K562 (cell line): ENCODE measurements at regions not wholly inside any gene's neighbourhood (a gene's known extent, or its start where the extent isn't known, plus 50 kb on each side); places are given as distances from the start of the nearest gene placed in this dataset.

Source experiments
- FOXP4 ChIP-seq: sonication (generic); formaldehyde crosslinking; IDR thresholded peaks from 2 replicates; pipeline ENCODE4 v1.8.0; 2022; ENCODE audit warnings: mild to moderate bottlenecking, missing genetic modification reagents, borderline replicate concordance
- MCM7 ChIP-seq, 2 experiments: fragments of 450-650 bp; IDR thresholded peaks; 2 replicates each; pipeline ENCODE4 v1.6.1; 2016 to 2018
- MTA2 ChIP-seq: fragments of 450-650 bp; IDR thresholded peaks from 2 replicates; pipeline ENCODE4 v1.6.1; 2016; ENCODE audit warnings: low read depth
- NFIX ChIP-seq: fragments of 250-450 bp; sonication (Bioruptor Pico); IDR thresholded peaks from 2 replicates; pipeline ENCODE4 v1.4.0; 2020; ENCODE audit warnings: low read depth, mild to moderate bottlenecking, moderate library complexity
- NFRKB ChIP-seq: fragments of 450-650 bp; IDR thresholded peaks from 2 replicates; pipeline ENCODE4 v1.6.1; 2016; ENCODE audit warnings: low read depth
- POLR2A ChIP-seq: fragments of 450-650 bp; conservative IDR thresholded peaks from 2 replicates; pipeline ENCODE4 v1.6.1; 2016
- SMAD1 ChIP-seq: fragments of 150-350 bp; IDR thresholded peaks from 2 replicates; pipeline ENCODE4 v1.6.1; 2014; ENCODE audit warnings: low read length, low read depth; ENCODE audit not compliant: partially characterized antibody
- SP1 ChIP-seq: sonication (generic); formaldehyde crosslinking; IDR thresholded peaks from 2 replicates; pipeline ENCODE4 v1.8.1; 2022; ENCODE audit warnings: mild to moderate bottlenecking, missing genetic modification reagents
- YY1 ChIP-seq, 3 experiments: IDR thresholded peaks; 2 replicates each; pipeline ENCODE4 v1.6.1; 2011; ENCODE audit warnings: low read length in 2 of 3, mild to moderate bottlenecking in 2 of 3, moderate library complexity in 2 of 3, borderline replicate concordance in 1 of 3, control low read depth in 1 of 3, low read depth in 1 of 3; ENCODE audit not compliant: insufficient read depth in 3 of 3, insufficient replicate concordance in 2 of 3, control insufficient read depth in 1 of 3, insufficient read length in 1 of 3; ENCODE audit errors: extremely low read depth in 1 of 3
- ZNF274 ChIP-seq: IDR thresholded peaks from 2 replicates; pipeline ENCODE4 v1.6.1; 2011; ENCODE audit warnings: low read depth, mild to moderate bottlenecking, low read length, moderate library complexity, borderline replicate concordance
- TF ChIP-seq, protein P1 (sequence below): sonication (generic); formaldehyde crosslinking; IDR thresholded peaks from 2 replicates; pipeline ENCODE4 v1.5.0; 2020; ENCODE audit warnings: missing genetic modification reagents
- TF ChIP-seq, protein P2 (sequence below), 2 experiments: fragments of 450-650 bp in 1 of 2; sonication (generic) in 1 of 2; formaldehyde crosslinking; conservative IDR thresholded peaks; 2 replicates each; pipeline versions ENCODE4 v1.4.0 to v1.8.1; 2020 to 2022; ENCODE audit warnings: mild to moderate bottlenecking in 1 of 2, missing genetic modification reagents in 1 of 2
- TF ChIP-seq, protein P3 (sequence below), 3 experiments: IDR thresholded peaks in 2 of 3; conservative IDR thresholded peaks in 1 of 3; 2 replicates each; pipeline ENCODE4 v1.5.1; 2011 to 2012; ENCODE audit warnings: low read length in 3 of 3, mild to moderate bottlenecking in 3 of 3, control low read depth in 2 of 3, improper control_type of control experiment in 1 of 3, inconsistent platforms in 1 of 3, low read depth in 1 of 3, mixed read lengths in 1 of 3, moderate library complexity in 1 of 3; ENCODE audit not compliant: insufficient read depth in 2 of 3

DNA sequence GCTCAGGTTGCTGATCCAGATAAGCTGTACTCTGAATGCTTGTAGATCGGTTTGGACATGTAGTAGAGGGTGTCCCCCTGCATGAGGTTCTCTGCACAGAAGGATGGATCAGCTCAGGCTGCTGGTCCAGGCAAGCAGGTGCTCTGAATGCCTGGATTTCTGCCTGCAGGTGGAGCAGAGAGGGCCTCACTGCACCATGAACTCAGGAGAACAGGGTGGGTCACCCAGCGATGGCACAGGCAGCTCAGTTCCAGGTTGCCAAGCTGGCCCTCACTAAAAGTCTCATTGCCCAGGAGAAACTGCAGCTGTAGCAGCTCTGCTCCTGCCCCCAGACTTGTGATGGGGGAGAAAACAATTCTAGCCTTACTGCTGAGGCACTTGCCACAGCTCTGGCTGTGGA, 491.8 kb downstream of the XIRP2 start:
- TF ChIP-seq, protein P1, sequence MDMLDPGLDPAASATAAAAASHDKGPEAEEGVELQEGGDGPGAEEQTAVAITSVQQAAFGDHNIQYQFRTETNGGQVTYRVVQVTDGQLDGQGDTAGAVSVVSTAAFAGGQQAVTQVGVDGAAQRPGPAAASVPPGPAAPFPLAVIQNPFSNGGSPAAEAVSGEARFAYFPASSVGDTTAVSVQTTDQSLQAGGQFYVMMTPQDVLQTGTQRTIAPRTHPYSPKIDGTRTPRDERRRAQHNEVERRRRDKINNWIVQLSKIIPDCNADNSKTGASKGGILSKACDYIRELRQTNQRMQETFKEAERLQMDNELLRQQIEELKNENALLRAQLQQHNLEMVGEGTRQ (CRISPR knock-in tag) = no peak
- TF ChIP-seq, protein P2, sequence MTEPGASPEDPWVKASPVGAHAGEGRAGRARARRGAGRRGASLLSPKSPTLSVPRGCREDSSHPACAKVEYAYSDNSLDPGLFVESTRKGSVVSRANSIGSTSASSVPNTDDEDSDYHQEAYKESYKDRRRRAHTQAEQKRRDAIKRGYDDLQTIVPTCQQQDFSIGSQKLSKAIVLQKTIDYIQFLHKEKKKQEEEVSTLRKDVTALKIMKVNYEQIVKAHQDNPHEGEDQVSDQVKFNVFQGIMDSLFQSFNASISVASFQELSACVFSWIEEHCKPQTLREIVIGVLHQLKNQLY (CRISPR knock-in tag; conservative IDR thresholded peaks at IDR 0.05) = no peak
- TF ChIP-seq FOXP4 (CRISPR knock-in tag) (no peak), SMAD1 (no peak), MCM7 (IDR thresholded peaks at IDR 0.05) (no peak), SP1 (no peak), MTA2 (no peak), POLR2A (no peak), NFIX (CRISPR knock-in tag) (no peak), YY1 (IDR thresholded peaks at IDR 0.05; ENCODE audit: borderline replicate concordance in 1 of 3, control insufficient read depth in 1 of 3, extremely low read depth in 1 of 3, insufficient read depth in 3 of 3, insufficient read length in 1 of 3, insufficient replicate concordance in 2 of 3, low read depth in 1 of 3, low read length in 2 of 3) (no peak), NFRKB (no peak), ZNF274 (no peak)
- TF ChIP-seq, protein P3, sequence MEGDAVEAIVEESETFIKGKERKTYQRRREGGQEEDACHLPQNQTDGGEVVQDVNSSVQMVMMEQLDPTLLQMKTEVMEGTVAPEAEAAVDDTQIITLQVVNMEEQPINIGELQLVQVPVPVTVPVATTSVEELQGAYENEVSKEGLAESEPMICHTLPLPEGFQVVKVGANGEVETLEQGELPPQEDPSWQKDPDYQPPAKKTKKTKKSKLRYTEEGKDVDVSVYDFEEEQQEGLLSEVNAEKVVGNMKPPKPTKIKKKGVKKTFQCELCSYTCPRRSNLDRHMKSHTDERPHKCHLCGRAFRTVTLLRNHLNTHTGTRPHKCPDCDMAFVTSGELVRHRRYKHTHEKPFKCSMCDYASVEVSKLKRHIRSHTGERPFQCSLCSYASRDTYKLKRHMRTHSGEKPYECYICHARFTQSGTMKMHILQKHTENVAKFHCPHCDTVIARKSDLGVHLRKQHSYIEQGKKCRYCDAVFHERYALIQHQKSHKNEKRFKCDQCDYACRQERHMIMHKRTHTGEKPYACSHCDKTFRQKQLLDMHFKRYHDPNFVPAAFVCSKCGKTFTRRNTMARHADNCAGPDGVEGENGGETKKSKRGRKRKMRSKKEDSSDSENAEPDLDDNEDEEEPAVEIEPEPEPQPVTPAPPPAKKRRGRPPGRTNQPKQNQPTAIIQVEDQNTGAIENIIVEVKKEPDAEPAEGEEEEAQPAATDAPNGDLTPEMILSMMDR (IDR thresholded peaks at IDR 0.05 in 2 of 3, conservative IDR thresholded peaks at IDR 0.05 in 1 of 3; ENCODE audit: insufficient read depth in 2 of 3, low read depth in 1 of 3, low read length in 3 of 3) = no peak
